Bronchial epithelial cell (primary cell): ENCODE measurements at regions not wholly inside any gene's neighbourhood (a gene's known extent, or its start where the extent isn't known, plus 50 kb on each side); places are given as distances from the start of the nearest gene placed in this dataset.

Source experiments
- DNase-seq: peaks from one replicate; pipeline ENCODE4 v3.0.0-alpha.2; 2010; ENCODE audit warnings: low read depth
- FAIRE-seq: peaks from 2 replicates; lab custom pipeline; 2011; peaks lifted over from hg19 to GRCh38; lab: Jason Lieb, UNC
- H3K27me3 ChIP-seq: 2 replicates; pipeline ENCODE4 v1.5.1; 2011; ENCODE audit warnings: low read length; ENCODE audit not compliant: control insufficient read depth, insufficient read depth
- H3K36me3 ChIP-seq: 2 replicates; pipeline ENCODE4 v1.5.1; 2011; ENCODE audit warnings: low read length; ENCODE audit not compliant: control insufficient read depth, insufficient read depth
- H3K4me3 ChIP-seq: 2 replicates; pipeline ENCODE4 v1.5.1; 2011; ENCODE audit warnings: mild to moderate bottlenecking, low read depth, low read length, control low read depth
- CTCF ChIP-seq: IDR thresholded peaks from 2 replicates; pipeline ENCODE4 v1.5.1; 2011; ENCODE audit warnings: mild to moderate bottlenecking, moderate library complexity, low read length, control low read depth, inconsistent platforms; ENCODE audit not compliant: insufficient read depth, severe bottlenecking

- no peak for TF ChIP-seq CTCF
- H3K36me3 ChIP-seq, result no peaks in the 10 kb centered on the region
- no peaks in the 10 kb centered on the region for H3K27me3 ChIP-seq
- FAIRE-seq (no peak), DNase-seq (no peak)
- no peak overlapping the region for H3K4me3 ChIP-seq
These were observed 189.8 kb upstream of the SLC16A7 start for GRCh38 chr12:59405992-59406391.

GRCh38 chr12:59404109-59404650 is 191.6 kb upstream of the SLC16A7 start:
- DNase-seq (no peak), FAIRE-seq (no peak)
- no peak for TF ChIP-seq CTCF
- Histone ChIP-seq H3K4me3 (no peak overlapping the region), H3K36me3 (no peaks in the 10 kb centered on the region), H3K27me3 (no peaks in the 10 kb centered on the region)

- peak; percentile 61 for DNase-seq
- Histone ChIP-seq H3K27me3 (no peaks in the 10 kb centered on the region), H3K4me3 (no peak overlapping the region), H3K36me3 (no peaks in the 10 kb centered on the region)
- TF ChIP-seq CTCF, result peak; percentile 76
- FAIRE-seq, result no peak
These were observed 192.4 kb upstream of the SLC16A7 start for GRCh38 chr12:59403259-59403932.

GRCh38 chr12:59401862-59402261 is 194.0 kb upstream of the SLC16A7 start:
- DNase-seq, result no peak
- FAIRE-seq, result no peak
- no peak overlapping the region for H3K4me3 ChIP-seq
- no peaks in the 10 kb centered on the region for H3K36me3 ChIP-seq
- no peaks in the 10 kb centered on the region for H3K27me3 ChIP-seq
- TF ChIP-seq CTCF, result no peak

GRCh38 chr12:59398164-59398563 is 197.7 kb upstream of the SLC16A7 start:
- H3K27me3 ChIP-seq, result no peaks in the 10 kb centered on the region
- no peaks in the 10 kb centered on the region for H3K36me3 ChIP-seq
- TF ChIP-seq CTCF, result no peak
- no peak for DNase-seq
- no peak for FAIRE-seq
- no peak overlapping the region for H3K4me3 ChIP-seq

GRCh38 chr12:59396919-59397318 is 198.9 kb upstream of the SLC16A7 start:
- no peak for FAIRE-seq

More at GRCh38 chr12:59396919-59397318, 198.9 kb upstream of the SLC16A7 start:
- Histone ChIP-seq H3K36me3 (no peaks in the 10 kb centered on the region), H3K4me3 (no peak overlapping the region), H3K27me3 (no peaks in the 10 kb centered on the region)
- no peak for DNase-seq
- no peak for TF ChIP-seq CTCF
